GM21529 (cell line): ENCODE measurements at regions not wholly inside any gene's neighbourhood (a gene's known extent, or its start where the extent isn't known, plus 50 kb on each side); places are given as distances from the start of the nearest gene placed in this dataset.

Experiments used
- ATAC-seq: cut with Tn5 transposase; IDR thresholded peaks from one replicate; pipeline ENCODE4 v1.9.1; 2021; ENCODE audit not compliant: unreplicated experiment

- ATAC-seq = no peak
These were observed 252.7 kb downstream of the BMP7 start for GRCh38 chr20:57013741-57014140.

GRCh38 chr20:57020364-57020763 is 246.1 kb downstream of the BMP7 start:
- ATAC-seq = no peak

GRCh38 chr20:57022306-57022705 is 244.1 kb downstream of the BMP7 start:
- ATAC-seq = no peak

- no peak for ATAC-seq
These were observed 243.4 kb downstream of the BMP7 start for GRCh38 chr20:57023007-57023406.

GRCh38 chr20:57023997-57024396 is 242.4 kb downstream of the BMP7 start:
- no peak for ATAC-seq

- no peak for ATAC-seq
These were observed 241.6 kb downstream of the BMP7 start for GRCh38 chr20:57024849-57025248.

- ATAC-seq = no peak
These were observed 241.2 kb downstream of the BMP7 start for GRCh38 chr20:57025261-57025660.

GRCh38 chr20:57025666-57026224 is 240.7 kb downstream of the BMP7 start:
- no peak for ATAC-seq

- ATAC-seq = no peak
These were observed 238.7 kb downstream of the BMP7 start for GRCh38 chr20:57027777-57028176.

GRCh38 chr20:57030611-57031600 is 235.5 kb downstream of the BMP7 start:
- no peak for ATAC-seq

- no peak for ATAC-seq
These were observed 234.5 kb downstream of the BMP7 start for GRCh38 chr20:57031867-57032355.

GRCh38 chr20:57032847-57033246 is 233.6 kb downstream of the BMP7 start:
- no peak for ATAC-seq

GRCh38 chr20:57034001-57034400 is 232.4 kb downstream of the BMP7 start:
- no peak for ATAC-seq

GRCh38 chr20:57037689-57038088 is 228.8 kb downstream of the BMP7 start:
- ATAC-seq = no peak

GRCh38 chr20:57038608-57039440 is 227.6 kb downstream of the BMP7 start:
- ATAC-seq = no peak

- no peak for ATAC-seq
These were observed 226.0 kb downstream of the BMP7 start for GRCh38 chr20:57040466-57040865.

- no peak for ATAC-seq
These were observed 225.5 kb downstream of the BMP7 start for GRCh38 chr20:57040924-57041323.

GRCh38 chr20:57043091-57043490 is 223.3 kb downstream of the BMP7 start:
- no peak for ATAC-seq

- no peak for ATAC-seq
These were observed 222.7 kb downstream of the BMP7 start for GRCh38 chr20:57043669-57044268.

GRCh38 chr20:57047281-57048026 is 219.0 kb downstream of the BMP7 start:
- no peak for ATAC-seq
